ENCODE measurements at regions not wholly inside any gene's neighbourhood (a gene's known extent, or its start where the extent isn't known, plus 50 kb on each side); places are given as distances from the start of the nearest gene placed in this dataset.

- Histone ChIP-seq H3K79me2 (ENCODE audit: control insufficient read depth, insufficient read depth, low read length) (no peaks in the 10 kb centered on the region), H3K36me3 (ENCODE audit: control insufficient read depth in 2 of 2, insufficient read depth in 2 of 2, low read length in 1 of 2) (no peaks in the 10 kb centered on the region), H3K9me3 (replicated peaks; ENCODE audit: control insufficient read depth, insufficient read depth, low read length) (no peaks in the 10 kb centered on the region), H3K4me3 (no peak overlapping the region), H4K20me1 (ENCODE audit: control insufficient read depth, insufficient read depth) (no peaks in the 10 kb centered on the region), H3K27me3 (replicated peaks in 1 of 2; ENCODE audit: control insufficient read depth in 2 of 2, insufficient read depth in 2 of 2, low read length in 1 of 2) (no peaks in the 10 kb centered on the region), H3K4me2 (ENCODE audit: control insufficient read depth, insufficient read depth) (no peak overlapping the region), H2AFZ (ENCODE audit: control insufficient read depth, low read depth, low read length) (no peak overlapping the region), H3K9ac (ENCODE audit: control insufficient read depth, insufficient read depth, low read length) (no peak overlapping the region), H3K4me1 (ENCODE audit: control insufficient read depth, insufficient read depth, low read length) (no peaks in the 10 kb centered on the region), H3K27ac (ENCODE audit: control insufficient read depth, insufficient read depth) (no peak overlapping the region)
- ChIA-PET RAD21 (ENCODE audit: unreplicated experiment) (no interaction called here), CTCF (no interaction called here), SMC1A (ENCODE audit: uncharacterized antibody, unreplicated experiment) (no interaction called here), POLR2A (no interaction called here)
- ATAC-seq (no peak), DNase-seq (ENCODE audit: low read depth, low spot score) (no peak), FAIRE-seq (no peak)
- no TSS peak for BruUV-seq (replicated peaks)
- WGBS (ENCODE audit: insufficient coverage, insufficient replicate concordance, low lambda C conversion rate, missing lambda C conversion rate): 87% methylated on average over 1 of the region's 1 CpG
- intact Hi-C loops (cut with micrococcal nuclease; ENCODE audit: unreplicated experiment) (no loop called here), in situ Hi-C loops (cut with MboI) (no loop called here)
- TF ChIP-seq ZBTB11 (CRISPR knock-in tag; IDR thresholded peaks at IDR 0.05) (no peak), E4F1 (IDR thresholded peaks at IDR 0.05; ENCODE audit: borderline replicate concordance, partially characterized antibody) (no peak), BCL11A (IDR thresholded peaks at IDR 0.05; ENCODE audit: low read depth, low read length) (no peak), BRCA1 (IDR thresholded peaks at IDR 0.05; ENCODE audit: low read depth, low read length) (no peak), IRF3 (IDR thresholded peaks at IDR 0.05) (no peak), IKZF2 (IDR thresholded peaks at IDR 0.05) (no peak), BMI1 (IDR thresholded peaks at IDR 0.05; ENCODE audit: borderline replicate concordance) (no peak), ZBTB40 (IDR thresholded peaks at IDR 0.05; ENCODE audit: borderline replicate concordance) (no peak), MXI1 (IDR thresholded peaks at IDR 0.05; ENCODE audit: low read depth, low read length) (no peak), CHD1 (IDR thresholded peaks at IDR 0.05; ENCODE audit: low read depth, low read length) (no peak), SP1 (IDR thresholded peaks at IDR 0.05; ENCODE audit: low read depth, low read length) (no peak), HDAC2 (IDR thresholded peaks at IDR 0.05) (no peak), USF2 (IDR thresholded peaks at IDR 0.05; ENCODE audit: borderline replicate concordance, low read depth, low read length) (no peak)
Observed at GRCh38 chr13:59236944-59237343, 926.8 kb downstream of the DIAPH3 start.
